ENCODE measurements at regions not wholly inside any gene's neighbourhood (a gene's known extent, or its start where the extent isn't known, plus 50 kb on each side); places are given as distances from the start of the nearest gene placed in this dataset.

GRCh38 chr18:30343090-30343489 is 699.5 kb downstream of the DSC3 start:
- TF ChIP-seq CTCF (conservative IDR thresholded peaks at IDR 0.05; ENCODE audit: low read length) = no peak
- TF ChIP-seq EZH2phosphoT487 (IDR thresholded peaks at IDR 0.05; ENCODE audit: borderline replicate concordance) = no peak
